ENCODE measurements at regions not wholly inside any gene's neighbourhood (a gene's known extent, or its start where the extent isn't known, plus 50 kb on each side); places are given as distances from the start of the nearest gene placed in this dataset.

GRCh38 chr6:132007474-132008190, 56.5 kb upstream of the CCN2 start:
- no peak for TF ChIP-seq FOXM1 (IDR thresholded peaks at IDR 0.05; ENCODE audit: borderline replicate concordance, low read depth)
- TF ChIP-seq CREB1 (IDR thresholded peaks at IDR 0.05; ENCODE audit: low read depth): no peak
- no peak for TF ChIP-seq RAD21 (IDR thresholded peaks at IDR 0.05; ENCODE audit: low read depth)
- no peak for TF ChIP-seq ZBTB7A (IDR thresholded peaks at IDR 0.05; ENCODE audit: low read depth)
- TF ChIP-seq EP300 (IDR thresholded peaks at IDR 0.05; ENCODE audit: borderline replicate concordance): no peak
- TF ChIP-seq TAF1 (IDR thresholded peaks at IDR 0.05; ENCODE audit: low read depth): no peak
- no peak for TF ChIP-seq EGR1 (IDR thresholded peaks at IDR 0.05)
- TF ChIP-seq TEAD4 (IDR thresholded peaks at IDR 0.05): no peak
- no peak for TF ChIP-seq TCF12 (IDR thresholded peaks at IDR 0.05; ENCODE audit: low read depth)
- no peak for TF ChIP-seq USF1 (IDR thresholded peaks at IDR 0.05)

- TF ChIP-seq FOXM1 (IDR thresholded peaks at IDR 0.05; ENCODE audit: borderline replicate concordance, low read depth): no peak
- no peak for TF ChIP-seq MAX (IDR thresholded peaks at IDR 0.05)
- no peak for TF ChIP-seq TEAD4 (IDR thresholded peaks at IDR 0.05)
These were observed 54.0 kb upstream of the CCN2 start for GRCh38 chr6:132005178-132005577.

GRCh38 chr6:132004668-132005067, 53.5 kb upstream of the CCN2 start:
- no peak for TF ChIP-seq FOXM1 (IDR thresholded peaks at IDR 0.05; ENCODE audit: borderline replicate concordance, low read depth)
- no peak for TF ChIP-seq RAD21 (IDR thresholded peaks at IDR 0.05; ENCODE audit: low read depth)
- TF ChIP-seq CREB1 (IDR thresholded peaks at IDR 0.05; ENCODE audit: low read depth): no peak
- no peak for TF ChIP-seq YY1 (IDR thresholded peaks at IDR 0.05; ENCODE audit: low read depth)
- TF ChIP-seq MAX (IDR thresholded peaks at IDR 0.05): no peak
- TF ChIP-seq TEAD4 (IDR thresholded peaks at IDR 0.05): no peak
- no peak for TF ChIP-seq TAF1 (IDR thresholded peaks at IDR 0.05; ENCODE audit: low read depth)
- no peak for TF ChIP-seq EGR1 (IDR thresholded peaks at IDR 0.05)
- TF ChIP-seq CEBPB (IDR thresholded peaks at IDR 0.05): no peak
- TF ChIP-seq TCF12 (IDR thresholded peaks at IDR 0.05; ENCODE audit: low read depth): no peak
- TF ChIP-seq USF1 (IDR thresholded peaks at IDR 0.05): no peak
- TF ChIP-seq REST (IDR thresholded peaks at IDR 0.05; ENCODE audit: low read depth): no peak
- TF ChIP-seq ZBTB7A (IDR thresholded peaks at IDR 0.05; ENCODE audit: low read depth): no peak
- no peak for TF ChIP-seq NFIC (IDR thresholded peaks at IDR 0.05)

GRCh38 chr6:132003516-132004178, 52.5 kb upstream of the CCN2 start:
- TF ChIP-seq CREB1 (IDR thresholded peaks at IDR 0.05; ENCODE audit: low read depth) (no peak), MAX (IDR thresholded peaks at IDR 0.05) (no peak), REST (IDR thresholded peaks at IDR 0.05; ENCODE audit: low read depth) (no peak), EGR1 (IDR thresholded peaks at IDR 0.05) (no peak), TAF1 (IDR thresholded peaks at IDR 0.05; ENCODE audit: low read depth) (no peak), EP300 (IDR thresholded peaks at IDR 0.05; ENCODE audit: borderline replicate concordance) (no peak), ZBTB7A (IDR thresholded peaks at IDR 0.05; ENCODE audit: low read depth) (no peak), USF1 (IDR thresholded peaks at IDR 0.05) (no peak), TEAD4 (IDR thresholded peaks at IDR 0.05) (no peak), TCF12 (IDR thresholded peaks at IDR 0.05; ENCODE audit: low read depth) (no peak)

Data from Ishikawa (cell line).